ENCODE measurements at regions not wholly inside any gene's neighbourhood (a gene's known extent, or its start where the extent isn't known, plus 50 kb on each side); places are given as distances from the start of the nearest gene placed in this dataset.

GRCh38 chr10:125515571-125515970 lies 167.4 kb downstream of the TEX36 start:
- H3K9me3 ChIP-seq = no peaks in the 10 kb centered on the region
- Mint-ChIP-seq H3K36me3 (ENCODE audit: insufficient read depth, unreplicated experiment) (no peaks in the 10 kb centered on the region), H3K4me3 (ENCODE audit: unreplicated experiment) (no peak overlapping the region), H3K4me1 (ENCODE audit: low read depth, unreplicated experiment) (no peaks in the 10 kb centered on the region), H3K27ac (ENCODE audit: unreplicated experiment) (no peak overlapping the region), H3K9me3 (ENCODE audit: unreplicated experiment) (no peaks in the 10 kb centered on the region), H3K27me3 (ENCODE audit: insufficient read depth, unreplicated experiment) (peaks cover 13% of the 10 kb centered on the region)
- no peak for DNase-seq
- TF ChIP-seq CTCF (IDR thresholded peaks at IDR 0.05; ENCODE audit: insufficient read depth in 1 of 2, low read depth in 1 of 2, low read length in 1 of 2, severe bottlenecking in 1 of 2, unreplicated experiment in 1 of 2) = no peak
- no peaks in the 10 kb centered on the region for H3K36me3 ChIP-seq (ENCODE audit: control insufficient read depth, insufficient read depth, low read length)
- CTCF ChIA-PET = no interaction called here
- no TSS peak for BruUV-seq (replicated peaks)
- H3K4me1 ChIP-seq = no peaks in the 10 kb centered on the region
- H3K27me3 ChIP-seq (replicated peaks; ENCODE audit: control insufficient read depth, insufficient read depth, low read length) = no peaks in the 10 kb centered on the region
- intact Hi-C loops (cut with micrococcal nuclease; ENCODE audit: unreplicated experiment) = no loop called here
- POLR2A ChIA-PET = no interaction called here
- no peak overlapping the region for H3K4me3 ChIP-seq (ENCODE audit: low read depth, low read length)

GRCh38 chr10:125514206-125515162 lies 168.5 kb downstream of the TEX36 start:
- intact Hi-C loops (cut with micrococcal nuclease; ENCODE audit: unreplicated experiment) = no loop called here
- H3K9me3 Mint-ChIP-seq (ENCODE audit: unreplicated experiment) = no peaks in the 10 kb centered on the region

More at GRCh38 chr10:125514206-125515162, 168.5 kb downstream of the TEX36 start:
- no peak for TF ChIP-seq CTCF (IDR thresholded peaks at IDR 0.05; ENCODE audit: insufficient read depth in 1 of 2, low read depth in 1 of 2, low read length in 1 of 2, severe bottlenecking in 1 of 2, unreplicated experiment in 1 of 2)
- no peaks in the 10 kb centered on the region for H3K9me3 ChIP-seq
- peaks cover 10% of the 10 kb centered on the region for H3K27me3 Mint-ChIP-seq (ENCODE audit: insufficient read depth, unreplicated experiment)
- CTCF ChIA-PET = no interaction called here
- H3K4me3 Mint-ChIP-seq (ENCODE audit: unreplicated experiment) = no peak overlapping the region
- H3K27me3 ChIP-seq (replicated peaks; ENCODE audit: control insufficient read depth, insufficient read depth, low read length) = no peaks in the 10 kb centered on the region
- no peak overlapping the region for H3K4me3 ChIP-seq (ENCODE audit: low read depth, low read length)
- H3K27ac Mint-ChIP-seq (ENCODE audit: unreplicated experiment) = no peak overlapping the region
- POLR2A ChIA-PET = no interaction called here
- no peaks in the 10 kb centered on the region for H3K36me3 ChIP-seq (ENCODE audit: control insufficient read depth, insufficient read depth, low read length)
- H3K36me3 Mint-ChIP-seq (ENCODE audit: insufficient read depth, unreplicated experiment) = no peaks in the 10 kb centered on the region
- H3K4me1 Mint-ChIP-seq (ENCODE audit: low read depth, unreplicated experiment) = no peaks in the 10 kb centered on the region
- DNase-seq = no peak
- no peaks in the 10 kb centered on the region for H3K4me1 ChIP-seq
- no TSS peak for BruUV-seq (replicated peaks)
